ENCODE measurements at regions not wholly inside any gene's neighbourhood (a gene's known extent, or its start where the extent isn't known, plus 50 kb on each side); places are given as distances from the start of the nearest gene placed in this dataset.

DNA sequence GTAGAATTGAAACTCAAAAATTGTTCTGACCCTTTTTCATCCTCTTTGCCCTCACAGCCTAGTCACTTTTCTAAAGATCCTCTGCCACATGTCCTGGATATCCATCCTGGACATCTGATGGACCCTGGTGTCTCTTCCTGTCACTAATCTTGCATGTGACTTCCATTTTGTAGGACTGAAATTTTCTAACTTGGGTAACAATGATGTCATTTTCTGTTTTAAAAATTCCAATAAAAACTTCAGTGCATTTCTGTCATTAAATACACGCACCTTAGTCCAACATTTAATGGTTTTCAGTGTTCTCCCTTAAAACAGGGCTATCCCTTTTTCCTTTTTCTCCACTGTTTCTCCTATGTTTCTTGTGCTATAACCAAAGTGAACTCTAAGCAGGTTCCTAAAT, 684.9 kb upstream of the ANKRD30A start:
- TF ChIP-seq TAF1 (IDR thresholded peaks at IDR 0.05; ENCODE audit: borderline replicate concordance, low read depth, low read length) (no peak), POLR2AphosphoS5 (IDR thresholded peaks at IDR 0.05; ENCODE audit: low read depth, low read length) (no peak), POLR2A (IDR thresholded peaks at IDR 0.05; ENCODE audit: low read depth, low read length) (no peak)

Measured in GM12892 (cell line).